GM20000 (cell line): ENCODE measurements at regions not wholly inside any gene's neighbourhood (a gene's known extent, or its start where the extent isn't known, plus 50 kb on each side); places are given as distances from the start of the nearest gene placed in this dataset.

Experiments
- DNase-seq: peaks from one replicate; pipeline ENCODE4 v3.0.0; 2012; ENCODE audit warnings: low spot score
- CTCF ChIP-seq: IDR thresholded peaks from 2 replicates; pipeline ENCODE4 v1.5.1; 2012; ENCODE audit warnings: mild to moderate bottlenecking, control low read depth; ENCODE audit errors: extremely low read depth, missing control alignments

GRCh38 chr2:220653776-220654175, 918.3 kb downstream of the EPHA4 start:
- TF ChIP-seq CTCF: no peak
- no peak for DNase-seq

- TF ChIP-seq CTCF: no peak
- DNase-seq: no peak
These were observed 917.8 kb downstream of the EPHA4 start for GRCh38 chr2:220654322-220654721.

- no peak for TF ChIP-seq CTCF
These were observed 911.6 kb downstream of the EPHA4 start for GRCh38 chr2:220660277-220661145.

GRCh38 chr2:220662431-220662830, 909.7 kb downstream of the EPHA4 start:
- no peak for TF ChIP-seq CTCF
- no peak for DNase-seq

More at GRCh38 chr2:220660277-220661145, 911.6 kb downstream of the EPHA4 start:
- no peak for DNase-seq

- no peak for DNase-seq
- no peak for TF ChIP-seq CTCF
These were observed 909.0 kb downstream of the EPHA4 start for GRCh38 chr2:220663065-220663464.

- TF ChIP-seq CTCF: no peak
- no peak for DNase-seq
These were observed 907.6 kb downstream of the EPHA4 start for GRCh38 chr2:220664272-220665107.

- no peak for TF ChIP-seq CTCF
- no peak for DNase-seq
These were observed 907.0 kb downstream of the EPHA4 start for GRCh38 chr2:220665108-220665471.
